Karpas-422 (cell line): ENCODE measurements at regions not wholly inside any gene's neighbourhood (a gene's known extent, or its start where the extent isn't known, plus 50 kb on each side); places are given as distances from the start of the nearest gene placed in this dataset.

Source experiments
- DNase-seq: peaks from one replicate; pipeline ENCODE4 v3.0.0-alpha.2; 2015
- H2AFZ ChIP-seq: fragments of 200-600 bp; sonication (generic); 2 replicates; pipeline ENCODE4 v1.6.1; 2014; ENCODE audit warnings: antibody characterized with exemption, low read length, mixed read lengths
- H3K27ac ChIP-seq: fragments of 200-600 bp; sonication (generic); 2 replicates; pipeline ENCODE4 v1.5.1; 2014; ENCODE audit warnings: mild to moderate bottlenecking, low read length, moderate library complexity
- H3K27me3 ChIP-seq: fragments of 200-600 bp; sonication (generic); 2 replicates; pipeline ENCODE4 v1.6.1; 2014; ENCODE audit warnings: low read length, mixed read lengths
- H3K36me3 ChIP-seq: fragments of 200-600 bp; sonication (generic); 2 replicates; pipeline ENCODE4 v1.6.1; 2014; ENCODE audit warnings: low read length, mixed read lengths; ENCODE audit not compliant: insufficient read depth
- H3K4me1 ChIP-seq: fragments of 200-600 bp; sonication (generic); 2 replicates; pipeline ENCODE4 v1.6.1; 2014; ENCODE audit warnings: mild to moderate bottlenecking, low read length, mixed read lengths
- H3K4me2 ChIP-seq: fragments of 200-600 bp; sonication (generic); 2 replicates; pipeline ENCODE4 v1.6.1; 2014; ENCODE audit warnings: low read length, low read depth, mild to moderate bottlenecking; ENCODE audit not compliant: poor library complexity, severe bottlenecking
- H3K4me3 ChIP-seq: fragments of 200-600 bp; sonication (generic); 2 replicates; pipeline ENCODE4 v1.5.1; 2014; ENCODE audit warnings: mild to moderate bottlenecking, antibody characterized with exemption, low read length, mixed read lengths
- H3K79me2 ChIP-seq: fragments of 200-600 bp; sonication (generic); 2 replicates; pipeline ENCODE4 v1.6.1; 2014; ENCODE audit warnings: mild to moderate bottlenecking, low read length, mixed read lengths
- H3K9ac ChIP-seq: fragments of 200-600 bp; sonication (generic); 2 replicates; pipeline ENCODE4 v1.6.0; 2014; ENCODE audit warnings: low read length
- H3K9me2 ChIP-seq: fragments of 200-600 bp; sonication (generic), shearing (Covaris generic); replicated peaks from 2 replicates; pipeline ENCODE4 v1.6.0; 2014; ENCODE audit warnings: mild to moderate bottlenecking, low read length, moderate library complexity; ENCODE audit not compliant: insufficient read depth
- H3K9me3 ChIP-seq: fragments of 300-700, 200-600 bp; sonication (generic); 2 replicates; pipeline ENCODE4 v1.6.1; 2014; ENCODE audit warnings: low read length, mixed read lengths
- H4K20me1 ChIP-seq: fragments of 200-600 bp; sonication (generic); 2 replicates; pipeline ENCODE4 v1.6.1; 2014; ENCODE audit warnings: mild to moderate bottlenecking, antibody characterized with exemption, low read length, low read depth; ENCODE audit not compliant: insufficient read depth

DNA sequence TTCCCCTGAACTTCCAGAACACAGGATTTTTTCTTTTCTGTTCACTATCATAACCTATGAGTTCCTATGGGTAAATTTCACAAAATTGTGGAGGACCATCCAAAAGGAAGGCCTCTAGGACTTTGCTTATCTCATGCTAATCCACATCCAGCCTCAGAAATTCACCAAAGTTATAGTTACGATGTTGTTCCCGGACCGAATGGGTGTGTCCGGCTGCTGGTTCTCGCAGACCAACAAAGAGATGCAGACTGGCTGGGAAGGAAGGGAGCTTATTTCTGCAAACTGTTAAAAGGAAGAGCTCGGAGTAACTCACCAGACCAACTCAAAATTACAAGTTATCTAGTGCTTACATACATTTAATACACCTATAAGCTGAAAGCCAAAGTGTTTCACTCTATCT is 882.9 kb upstream of the SPRY2 start:
- no peak for DNase-seq
- Histone ChIP-seq H3K9me2 (no peaks in the 10 kb centered on the region), H3K36me3 (no peaks in the 10 kb centered on the region), H3K79me2 (no peaks in the 10 kb centered on the region), H3K27ac (no peak overlapping the region), H3K4me1 (no peaks in the 10 kb centered on the region), H3K27me3 (no peaks in the 10 kb centered on the region), H3K9me3 (peaks cover 20% of the 10 kb centered on the region), H3K9ac (no peak overlapping the region), H4K20me1 (no peaks in the 10 kb centered on the region), H2AFZ (no peak overlapping the region), H3K4me3 (no peak overlapping the region), H3K4me2 (no peak overlapping the region)

DNA sequence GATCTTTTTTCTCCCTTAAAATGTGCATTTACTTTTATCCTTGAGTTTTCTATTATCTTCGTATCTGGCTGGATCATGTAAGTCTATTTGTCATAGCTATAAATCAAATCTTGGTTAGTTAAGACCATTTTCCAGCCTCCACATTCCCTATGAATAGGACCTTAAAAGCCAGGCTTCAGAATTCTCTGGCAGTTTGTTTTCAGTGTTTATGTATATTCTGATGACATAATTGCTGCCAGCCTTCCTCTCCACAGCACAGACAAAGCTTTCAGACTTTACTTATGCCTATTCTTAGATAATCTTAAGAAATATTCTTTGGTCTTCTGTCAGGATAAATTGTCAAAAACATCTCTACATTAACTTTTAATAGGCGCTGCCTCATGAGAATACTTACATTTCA is 870.8 kb upstream of the SPRY2 start:
- Histone ChIP-seq H3K4me3 (no peak overlapping the region), H3K9me2 (no peaks in the 10 kb centered on the region), H3K4me2 (no peak overlapping the region), H3K27me3 (no peaks in the 10 kb centered on the region), H3K9ac (no peak overlapping the region), H3K4me1 (no peaks in the 10 kb centered on the region), H3K9me3 (peaks cover 14% of the 10 kb centered on the region), H4K20me1 (no peaks in the 10 kb centered on the region), H3K27ac (no peak overlapping the region), H3K36me3 (no peaks in the 10 kb centered on the region), H2AFZ (no peak overlapping the region), H3K79me2 (no peaks in the 10 kb centered on the region)
- no peak for DNase-seq

DNA sequence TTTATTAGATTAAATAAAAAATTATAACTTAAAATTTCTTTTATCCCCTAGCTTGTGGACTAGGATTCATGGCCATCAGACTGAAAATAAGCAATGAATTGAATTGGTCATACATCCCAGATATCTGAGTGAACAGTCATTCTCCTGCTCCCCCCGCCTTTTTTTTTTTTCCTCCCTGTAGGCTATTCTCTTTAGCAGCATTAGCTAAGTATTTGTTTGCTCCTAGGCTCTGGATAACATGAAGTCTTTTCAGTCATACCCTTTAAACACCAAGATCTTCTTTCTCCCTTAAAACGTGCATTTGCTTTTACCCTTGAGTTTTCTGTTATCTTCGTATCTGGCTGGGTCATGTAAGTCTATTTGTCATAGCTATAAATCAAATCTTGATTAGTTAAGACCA is 866.7 kb upstream of the SPRY2 start:
- H3K9ac ChIP-seq, result no peak overlapping the region
- peaks cover 15% of the 10 kb centered on the region for H3K9me3 ChIP-seq
- no peaks in the 10 kb centered on the region for H3K27me3 ChIP-seq
- H2AFZ ChIP-seq, result no peak overlapping the region
- H3K9me2 ChIP-seq, result no peaks in the 10 kb centered on the region
- H3K4me2 ChIP-seq, result no peak overlapping the region
- no peaks in the 10 kb centered on the region for H3K36me3 ChIP-seq
- no peaks in the 10 kb centered on the region for H3K4me1 ChIP-seq
- no peak overlapping the region for H3K27ac ChIP-seq
- no peak for DNase-seq
- H4K20me1 ChIP-seq, result no peaks in the 10 kb centered on the region
- H3K4me3 ChIP-seq, result no peak overlapping the region
- H3K79me2 ChIP-seq, result no peaks in the 10 kb centered on the region

DNA sequence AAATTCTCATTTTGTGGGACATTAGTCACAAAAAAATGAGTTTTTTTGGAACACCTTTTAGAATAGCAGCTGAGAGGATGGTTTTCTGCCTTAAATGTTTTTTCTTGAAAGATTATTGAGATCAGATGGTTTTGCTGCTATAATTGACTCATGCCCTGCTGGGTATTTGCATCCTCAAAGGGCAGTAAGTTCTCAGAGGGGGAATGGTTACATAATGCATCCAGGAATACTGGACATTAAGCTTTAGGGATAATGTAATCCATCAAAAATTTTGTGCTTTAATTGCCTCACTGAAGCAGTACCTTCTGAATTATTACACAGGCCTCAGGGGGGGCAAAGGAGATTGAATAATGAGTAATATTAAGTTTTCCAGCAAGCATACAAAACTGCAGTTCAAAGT is 866.3 kb upstream of the SPRY2 start:
- DNase-seq, result no peak
- no peak overlapping the region for H3K27ac ChIP-seq
- no peak overlapping the region for H3K4me3 ChIP-seq
- H3K36me3 ChIP-seq, result no peaks in the 10 kb centered on the region
- H3K79me2 ChIP-seq, result no peaks in the 10 kb centered on the region
- H3K9me3 ChIP-seq, result peaks cover 16% of the 10 kb centered on the region
- H3K4me2 ChIP-seq, result no peak overlapping the region
- H3K9me2 ChIP-seq, result no peaks in the 10 kb centered on the region
- no peak overlapping the region for H2AFZ ChIP-seq
- H3K27me3 ChIP-seq, result no peaks in the 10 kb centered on the region
- no peaks in the 10 kb centered on the region for H4K20me1 ChIP-seq
- no peaks in the 10 kb centered on the region for H3K4me1 ChIP-seq
- no peak overlapping the region for H3K9ac ChIP-seq

DNA sequence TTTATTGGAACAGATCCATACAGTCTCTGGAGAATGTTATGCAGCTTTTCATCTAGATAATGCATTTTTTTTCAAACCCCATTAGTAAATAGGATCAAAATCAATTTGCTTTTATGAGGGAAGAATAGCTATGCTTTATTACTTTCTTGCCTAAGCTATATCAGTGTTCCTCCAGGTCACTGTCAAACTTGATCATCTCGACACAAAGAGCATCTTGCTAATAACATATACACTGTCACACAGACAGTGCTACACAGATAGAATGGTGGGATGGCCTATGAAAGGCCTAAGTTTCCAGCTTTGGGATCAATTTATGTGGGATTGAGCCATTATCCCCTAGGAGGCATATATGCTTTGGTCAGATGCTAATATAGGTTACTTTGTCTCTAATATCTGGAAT is 862.9 kb upstream of the SPRY2 start:
- Histone ChIP-seq H3K9me2 (no peaks in the 10 kb centered on the region), H3K79me2 (no peaks in the 10 kb centered on the region), H3K9ac (no peak overlapping the region), H4K20me1 (no peaks in the 10 kb centered on the region), H3K4me3 (no peak overlapping the region), H3K36me3 (no peaks in the 10 kb centered on the region), H3K4me2 (no peak overlapping the region), H3K4me1 (no peaks in the 10 kb centered on the region), H2AFZ (no peak overlapping the region), H3K9me3 (peaks cover 26% of the 10 kb centered on the region), H3K27ac (no peak overlapping the region), H3K27me3 (no peaks in the 10 kb centered on the region)
- no peak for DNase-seq

DNA sequence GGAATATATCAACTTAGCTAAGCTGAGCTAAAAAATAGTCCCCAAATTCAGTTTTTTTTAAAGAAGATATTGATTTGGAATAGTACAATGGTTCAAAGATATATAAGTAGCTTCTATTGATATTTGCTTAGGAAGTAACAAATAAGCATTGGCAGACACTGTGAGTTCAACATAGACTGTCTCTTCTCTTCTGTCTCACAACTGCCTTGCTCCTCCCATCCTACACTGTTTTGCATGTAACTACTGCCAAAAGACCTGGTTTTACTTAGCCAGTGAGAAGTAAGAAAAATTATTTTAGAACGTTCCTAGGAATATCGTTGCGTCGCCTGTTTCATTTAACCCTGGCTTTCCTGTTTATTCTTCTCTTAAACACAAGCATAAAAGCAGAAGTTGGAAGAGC is 859.0 kb upstream of the SPRY2 start:
- Histone ChIP-seq H3K36me3 (no peaks in the 10 kb centered on the region), H3K9me2 (no peaks in the 10 kb centered on the region), H3K9me3 (peaks cover 28% of the 10 kb centered on the region), H4K20me1 (no peaks in the 10 kb centered on the region), H3K9ac (no peak overlapping the region), H3K4me1 (no peaks in the 10 kb centered on the region), H3K27ac (no peak overlapping the region), H2AFZ (no peak overlapping the region), H3K27me3 (no peaks in the 10 kb centered on the region), H3K79me2 (no peaks in the 10 kb centered on the region), H3K4me2 (no peak overlapping the region), H3K4me3 (no peak overlapping the region)
- no peak for DNase-seq

DNA sequence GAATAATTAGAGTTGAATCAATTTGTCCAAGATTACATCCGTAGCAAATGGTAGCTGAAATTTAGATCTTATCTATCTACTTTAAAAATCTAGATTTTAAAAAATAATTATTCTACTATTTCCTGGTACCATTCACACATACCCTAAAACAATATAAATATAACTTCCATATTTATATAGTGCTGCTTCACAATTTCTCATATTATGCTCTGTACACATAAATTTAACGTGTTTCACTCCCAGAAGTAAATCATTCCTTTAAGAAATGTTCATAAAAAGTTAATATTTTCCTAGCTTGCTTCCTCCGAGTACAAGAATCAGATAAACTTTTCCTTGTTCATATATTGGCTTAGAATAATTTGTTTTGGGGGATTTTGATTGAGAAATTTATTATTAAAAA is 857.0 kb upstream of the SPRY2 start:
- H3K27me3 ChIP-seq, result no peaks in the 10 kb centered on the region
- H3K9me2 ChIP-seq, result no peaks in the 10 kb centered on the region
- H3K9ac ChIP-seq, result no peak overlapping the region
- H4K20me1 ChIP-seq, result no peaks in the 10 kb centered on the region
- no peaks in the 10 kb centered on the region for H3K4me1 ChIP-seq
- H3K4me3 ChIP-seq, result no peak overlapping the region
- no peaks in the 10 kb centered on the region for H3K79me2 ChIP-seq
- no peak for DNase-seq
- no peak overlapping the region for H2AFZ ChIP-seq
- peaks cover 37% of the 10 kb centered on the region for H3K9me3 ChIP-seq
- no peaks in the 10 kb centered on the region for H3K36me3 ChIP-seq
- no peak overlapping the region for H3K4me2 ChIP-seq
- no peak overlapping the region for H3K27ac ChIP-seq

DNA sequence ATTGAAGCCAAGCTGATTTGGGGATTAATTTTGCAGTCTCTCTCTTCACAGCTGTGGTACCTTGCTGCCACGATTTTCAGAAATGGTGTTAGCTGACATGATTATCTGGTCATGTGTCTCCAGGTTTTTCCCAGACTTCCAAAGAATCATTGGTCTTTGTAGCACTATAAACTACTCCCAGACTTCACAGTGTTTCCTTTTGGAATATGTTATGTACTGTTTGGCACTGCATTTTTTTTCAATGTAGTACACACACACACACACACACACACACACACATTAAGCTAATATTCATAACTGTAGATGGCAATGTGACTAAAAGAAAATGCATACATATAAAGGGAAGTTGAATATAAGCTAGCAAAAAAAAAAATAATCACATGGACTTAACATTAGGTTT is 856.6 kb upstream of the SPRY2 start:
- Histone ChIP-seq H3K9me2 (no peaks in the 10 kb centered on the region), H3K4me1 (no peaks in the 10 kb centered on the region), H3K36me3 (no peaks in the 10 kb centered on the region), H4K20me1 (no peaks in the 10 kb centered on the region), H3K4me2 (no peak overlapping the region), H3K9me3 (peaks cover 37% of the 10 kb centered on the region), H3K4me3 (no peak overlapping the region), H3K9ac (no peak overlapping the region), H3K79me2 (no peaks in the 10 kb centered on the region), H3K27me3 (no peaks in the 10 kb centered on the region), H3K27ac (no peak overlapping the region), H2AFZ (no peak overlapping the region)
- no peak for DNase-seq

DNA sequence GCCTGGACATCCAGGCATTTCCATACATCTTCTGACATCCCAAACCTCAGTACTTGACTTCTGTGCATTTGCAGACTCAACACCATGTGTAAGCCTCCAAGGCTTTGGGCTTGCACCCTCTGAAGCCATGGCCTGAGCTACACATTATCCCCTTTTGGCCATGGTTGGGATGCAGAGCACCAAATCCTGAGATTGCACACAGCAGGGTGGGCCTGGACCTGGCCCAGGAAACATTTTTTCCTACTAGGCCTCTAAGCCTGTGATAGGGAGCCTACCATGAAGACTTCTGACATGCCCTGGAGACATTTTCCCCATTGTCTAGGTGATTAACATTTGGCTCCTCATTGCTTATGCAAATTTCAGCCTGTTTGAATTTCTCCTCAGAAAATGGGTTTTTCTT is 853.4 kb upstream of the SPRY2 start:
- no peaks in the 10 kb centered on the region for H3K36me3 ChIP-seq
- H3K4me3 ChIP-seq, result no peak overlapping the region
- no peak for DNase-seq
- H3K27ac ChIP-seq, result no peak overlapping the region
- no peak overlapping the region for H3K9ac ChIP-seq
- no peak overlapping the region for H2AFZ ChIP-seq
- H3K4me2 ChIP-seq, result no peak overlapping the region
- H3K79me2 ChIP-seq, result no peaks in the 10 kb centered on the region
- H3K9me3 ChIP-seq, result peaks cover 27% of the 10 kb centered on the region
- H4K20me1 ChIP-seq, result no peaks in the 10 kb centered on the region
- H3K4me1 ChIP-seq, result no peaks in the 10 kb centered on the region
- no peaks in the 10 kb centered on the region for H3K9me2 ChIP-seq
- no peaks in the 10 kb centered on the region for H3K27me3 ChIP-seq
